ENCODE measurements at regions not wholly inside any gene's neighbourhood (a gene's known extent, or its start where the extent isn't known, plus 50 kb on each side); places are given as distances from the start of the nearest gene placed in this dataset.
"Not testable (repeated sequence)": the region's sequence is repeated elsewhere in the genome, so short reads cannot be mapped to it uniquely, and the experiment has no call there.

- DNase-seq, result peak; percentile 81
Observed at GRCh38 chr4:66577922-66578321, 907.6 kb upstream of the EPHA5 start.

- DNase-seq, result no peak
Observed at GRCh38 chr4:66575008-66575696, 904.9 kb upstream of the EPHA5 start.

- no peak for DNase-seq
Observed at GRCh38 chr4:66574145-66574978, 904.1 kb upstream of the EPHA5 start.

GRCh38 chr4:66572949-66573348 lies 902.7 kb upstream of the EPHA5 start:
- no peak for DNase-seq

GRCh38 chr4:66571145-66571695 lies 900.9 kb upstream of the EPHA5 start:
- no peak for DNase-seq

- DNase-seq, result no peak
Observed at GRCh38 chr4:66569228-66569627, 898.9 kb upstream of the EPHA5 start.

- DNase-seq, result no peak
Observed at GRCh38 chr4:66568431-66568830, 898.1 kb upstream of the EPHA5 start.

- no peak for DNase-seq
Observed at GRCh38 chr4:66568001-66568400, 897.7 kb upstream of the EPHA5 start.

- no peak for DNase-seq
Observed at GRCh38 chr4:66567551-66567950, 897.3 kb upstream of the EPHA5 start.

- DNase-seq, result no peak
Observed at GRCh38 chr4:66565801-66566200, 895.5 kb upstream of the EPHA5 start.

GRCh38 chr4:66564901-66565651 lies 894.8 kb upstream of the EPHA5 start:
- no peak for DNase-seq

GRCh38 chr4:66562276-66562806 lies 892.1 kb upstream of the EPHA5 start:
- no peak for DNase-seq

GRCh38 chr4:66561465-66562053 lies 891.3 kb upstream of the EPHA5 start:
- DNase-seq, result not testable (repeated sequence)

- no peak for DNase-seq
Observed at GRCh38 chr4:66558651-66559050, 888.4 kb upstream of the EPHA5 start.

GRCh38 chr4:66556651-66557278 lies 886.5 kb upstream of the EPHA5 start:
- DNase-seq, result no peak

- no peak for DNase-seq
Observed at GRCh38 chr4:66555301-66555700, 885.0 kb upstream of the EPHA5 start.

GRCh38 chr4:66554826-66555225 lies 884.5 kb upstream of the EPHA5 start:
- DNase-seq, result no peak

- not testable (repeated sequence) for DNase-seq
Observed at GRCh38 chr4:66545301-66545700, 875.0 kb upstream of the EPHA5 start.

- DNase-seq, result no peak
Observed at GRCh38 chr4:66544281-66544680, 874.0 kb upstream of the EPHA5 start.

GRCh38 chr4:66539745-66540144 lies 869.5 kb upstream of the EPHA5 start:
- DNase-seq, result no peak

GRCh38 chr4:66524781-66525180 lies 854.5 kb upstream of the EPHA5 start:
- no peak for DNase-seq

GRCh38 chr4:66522244-66522643 lies 852.0 kb upstream of the EPHA5 start:
- DNase-seq, result no peak
